Activated CD4-positive, alpha-beta T cell treated with anti-CD3 and anti-CD28 coated beads, Interleukin-2, amount 10 ng/mL, durations not matched to agents 24 days and 14 days (primary cell): ENCODE measurements at regions not wholly inside any gene's neighbourhood (a gene's known extent, or its start where the extent isn't known, plus 50 kb on each side); places are given as distances from the start of the nearest gene placed in this dataset.
A peak's percentile ranks its signal among the peaks of the same experiment; 100 is the strongest.

Source experiments
- DNase-seq: peaks from one replicate; pipeline ENCODE4 v3.0.0; 2022
- H3K27ac Mint-ChIP-seq: one replicate; pipeline ENCODE4 v1.8.0; 2022; ENCODE audit warnings: mild to moderate bottlenecking, mixed read lengths
- H3K27me3 Mint-ChIP-seq: one replicate; pipeline ENCODE4 v1.8.0; 2022; ENCODE audit warnings: mixed read lengths
- H3K36me3 Mint-ChIP-seq: one replicate; pipeline ENCODE4 v1.8.0; 2022; ENCODE audit warnings: low read depth, mild to moderate bottlenecking, mixed read lengths
- H3K4me1 Mint-ChIP-seq: one replicate; pipeline ENCODE4 v1.8.0; 2021; ENCODE audit warnings: mixed read lengths
- H3K4me3 Mint-ChIP-seq: one replicate; pipeline ENCODE4 v1.8.0; 2022; ENCODE audit warnings: mild to moderate bottlenecking, moderate library complexity, mixed read lengths
- H3K9me3 Mint-ChIP-seq: one replicate; pipeline ENCODE4 v1.8.0; 2021; ENCODE audit warnings: mixed read lengths
- intact Hi-C: fragments of 100-400 bp; cut with micrococcal nuclease; formaldehyde crosslinking; loops from one replicate; pipeline ENCODE4 v1.15.1; 2023

GRCh38 chrX:568311-568710, 62.3 kb upstream of the SHOX start:
- intact Hi-C loops: loop anchor here (5.0 kb wide), 1 partner anchor 504 kb away; no protein-coding TSS in a partner anchor
- H3K27ac Mint-ChIP-seq: no peak overlapping the region
- no peak overlapping the region for H3K4me3 Mint-ChIP-seq
- H3K4me1 Mint-ChIP-seq: no peaks in the 10 kb centered on the region
- no peaks in the 10 kb centered on the region for H3K36me3 Mint-ChIP-seq
- no peaks in the 10 kb centered on the region for H3K27me3 Mint-ChIP-seq
- peak; percentile 53 for DNase-seq
- H3K9me3 Mint-ChIP-seq: peaks cover 20% of the 10 kb centered on the region

GRCh38 chrX:572538-573124, 58.0 kb upstream of the SHOX start:
- intact Hi-C loops: loop anchor here (5.0 to 10.0 kb wide), 3 partner anchors 185 to 595 kb away; partner anchors contain the start of gene PPP2R3B

GRCh38 chrX:574251-574650, 56.3 kb upstream of the SHOX start:
- peak; percentile 69 for DNase-seq
- H3K4me3 Mint-ChIP-seq: no peak overlapping the region
- intact Hi-C loops: loop anchor here (5.0 to 10.0 kb wide), 3 partner anchors 187 to 593 kb away; partner anchors contain the start of gene PPP2R3B
- H3K27ac Mint-ChIP-seq: no peak overlapping the region
- H3K4me1 Mint-ChIP-seq: no peaks in the 10 kb centered on the region
- peaks cover 10% of the 10 kb centered on the region for H3K9me3 Mint-ChIP-seq
- H3K27me3 Mint-ChIP-seq: no peaks in the 10 kb centered on the region
- H3K36me3 Mint-ChIP-seq: no peaks in the 10 kb centered on the region

More at GRCh38 chrX:572538-573124, 58.0 kb upstream of the SHOX start:
- no peak overlapping the region for H3K27ac Mint-ChIP-seq
- no peaks in the 10 kb centered on the region for H3K27me3 Mint-ChIP-seq
- no peak overlapping the region for H3K4me3 Mint-ChIP-seq
- H3K36me3 Mint-ChIP-seq: no peaks in the 10 kb centered on the region
- no peak for DNase-seq
- H3K4me1 Mint-ChIP-seq: no peaks in the 10 kb centered on the region
- peaks cover 4% of the 10 kb centered on the region for H3K9me3 Mint-ChIP-seq

- Mint-ChIP-seq H3K27me3 (no peaks in the 10 kb centered on the region), H3K27ac (no peak overlapping the region), H3K36me3 (no peaks in the 10 kb centered on the region), H3K9me3 (peaks cover 10% of the 10 kb centered on the region), H3K4me1 (no peaks in the 10 kb centered on the region), H3K4me3 (no peak overlapping the region)
- peak; percentile 57 for DNase-seq
- intact Hi-C loops: loop anchor here (5.0 to 10.0 kb wide), 3 partner anchors 188 to 592 kb away; partner anchors contain the start of gene PPP2R3B
These were observed 55.8 kb upstream of the SHOX start for GRCh38 chrX:574830-575229.

- Mint-ChIP-seq H3K27me3 (no peaks in the 10 kb centered on the region), H3K9me3 (peaks cover 15% of the 10 kb centered on the region)
- intact Hi-C loops: loop anchor here (10.0 kb wide), 1 partner anchor 338 kb away; no protein-coding TSS in a partner anchor
These were observed 53.6 kb upstream of the SHOX start for GRCh38 chrX:576904-577560.

GRCh38 chrX:578531-578930, 52.1 kb upstream of the SHOX start:
- peak; percentile 53 for DNase-seq
- H3K27ac Mint-ChIP-seq: no peak overlapping the region
- H3K4me1 Mint-ChIP-seq: no peaks in the 10 kb centered on the region
- intact Hi-C loops: loop anchor here (10.0 kb wide), 1 partner anchor 336 kb away; no protein-coding TSS in a partner anchor
- H3K9me3 Mint-ChIP-seq: peaks cover 15% of the 10 kb centered on the region
- no peak overlapping the region for H3K4me3 Mint-ChIP-seq
- no peaks in the 10 kb centered on the region for H3K36me3 Mint-ChIP-seq
- no peaks in the 10 kb centered on the region for H3K27me3 Mint-ChIP-seq

More at GRCh38 chrX:576904-577560, 53.6 kb upstream of the SHOX start:
- no peaks in the 10 kb centered on the region for H3K4me1 Mint-ChIP-seq
- H3K27ac Mint-ChIP-seq: no peak overlapping the region
- H3K4me3 Mint-ChIP-seq: no peak overlapping the region
- peak; percentile 37 for DNase-seq
- no peaks in the 10 kb centered on the region for H3K36me3 Mint-ChIP-seq

GRCh38 chrX:580030-580429, 50.6 kb upstream of the SHOX start:
- H3K27me3 Mint-ChIP-seq: no peaks in the 10 kb centered on the region
- no peak overlapping the region for H3K4me3 Mint-ChIP-seq
- H3K4me1 Mint-ChIP-seq: no peaks in the 10 kb centered on the region
- peaks cover 15% of the 10 kb centered on the region for H3K9me3 Mint-ChIP-seq
- DNase-seq: peak; percentile 56
- H3K36me3 Mint-ChIP-seq: no peaks in the 10 kb centered on the region
- H3K27ac Mint-ChIP-seq: no peak overlapping the region
- intact Hi-C loops: no loop called here
